Kidney (tissue), 13 donors: ENCODE measurements at regions not wholly inside any gene's neighbourhood (a gene's known extent, or its start where the extent isn't known, plus 50 kb on each side); places are given as distances from the start of the nearest gene placed in this dataset.

ENCODE experiments used
- DNase-seq, 5 donors: peaks; one replicate each; pipeline ENCODE4 v3.0.0-alpha.2; 2013 to 2020
- FAIRE-seq: peaks from 2 replicates; lab custom pipeline; 2012; peaks lifted over from hg19 to GRCh38; lab: Jason Lieb, UNC
- H3K27ac ChIP-seq, 2 donors: one replicate each; pipeline ENCODE4 v1.7.0; 2013; ENCODE audit warnings: low read depth in 2 of 2, low read length in 2 of 2, inconsistent platforms in 1 of 2
- H3K27me3 ChIP-seq: one replicate; pipeline ENCODE4 v1.7.1; 2013; ENCODE audit warnings: low read length, inconsistent platforms; ENCODE audit not compliant: control insufficient read depth, insufficient read depth
- H3K36me3 ChIP-seq, 3 donors: one replicate each; pipeline versions ENCODE4 v1.7.0 to v1.7.1; 2013; ENCODE audit warnings: low read length in 3 of 3, control low read depth in 1 of 3, inconsistent platforms in 1 of 3; ENCODE audit not compliant: insufficient read depth in 3 of 3, control insufficient read depth in 2 of 3
- H3K4me1 ChIP-seq, 3 donors: one replicate each; pipeline versions ENCODE4 v1.7.0 to v1.7.1; 2013; ENCODE audit warnings: low read length in 3 of 3, inconsistent platforms in 1 of 3, low read depth in 1 of 3; ENCODE audit not compliant: control insufficient read depth in 2 of 3, insufficient read depth in 2 of 3
- H3K4me3 ChIP-seq, 3 donors: one replicate each; pipeline versions ENCODE4 v1.7.0 to v1.8.1; 2013; ENCODE audit warnings: low read length in 3 of 3, control low read depth in 1 of 3, inconsistent platforms in 1 of 3
- H3K9ac ChIP-seq, 3 donors: one replicate each; pipeline versions ENCODE4 v1.7.0 to v1.7.1; 2013; ENCODE audit warnings: low read length in 3 of 3, control low read depth in 1 of 3, inconsistent platforms in 1 of 3
- H3K9me3 ChIP-seq, 3 donors: one replicate each; pipeline versions ENCODE4 v1.7.0 to v1.7.1; 2013; ENCODE audit warnings: low read length in 3 of 3, control low read depth in 1 of 3, inconsistent platforms in 1 of 3; ENCODE audit not compliant: control insufficient read depth in 2 of 3, insufficient read depth in 1 of 3
- intact Hi-C: fragments of 100-400 bp; cut with DNase I; formaldehyde crosslinking; loops from one replicate; pipeline ENCODE4 v1.11.1; 2022
- TF ChIP-seq, protein P1 (sequence below): IDR thresholded peaks from 3 replicates; pipeline ENCODE4 v1.5.1; 2012; ENCODE audit warnings: mild to moderate bottlenecking, moderate library complexity, borderline replicate concordance; ENCODE audit not compliant: insufficient read depth; ENCODE audit errors: extremely low read depth
- donor health status: control.
- donor health status: control.
- donor health status: control.
- donor health status: control.
- donor health status: control.
- donor health status: DM: yes; HTN: yes; CAD: no.
- donor health status: Normal renal cell carcinoma (clear cell type).

GRCh38 chr17:77318491-77319210 lies 177.9 kb downstream of the SEC14L1 start:
- no peaks in the 10 kb centered on the region for H3K36me3 ChIP-seq
- intact Hi-C loops = no loop called here
- no peaks in the 10 kb centered on the region for H3K9me3 ChIP-seq
- H3K27ac ChIP-seq = peak overlapping the region; percentile 71 to 82
- peak in 2 of 5 donors; percentile 45 to 77 for DNase-seq
- H3K4me3 ChIP-seq = no peak overlapping the region
- H3K4me1 ChIP-seq = peaks cover 0 to 43% (median 28%) of the 10 kb centered on the region in 3 donors
- no peak for FAIRE-seq
- H3K27me3 ChIP-seq = no peaks in the 10 kb centered on the region
- TF ChIP-seq, protein P1, sequence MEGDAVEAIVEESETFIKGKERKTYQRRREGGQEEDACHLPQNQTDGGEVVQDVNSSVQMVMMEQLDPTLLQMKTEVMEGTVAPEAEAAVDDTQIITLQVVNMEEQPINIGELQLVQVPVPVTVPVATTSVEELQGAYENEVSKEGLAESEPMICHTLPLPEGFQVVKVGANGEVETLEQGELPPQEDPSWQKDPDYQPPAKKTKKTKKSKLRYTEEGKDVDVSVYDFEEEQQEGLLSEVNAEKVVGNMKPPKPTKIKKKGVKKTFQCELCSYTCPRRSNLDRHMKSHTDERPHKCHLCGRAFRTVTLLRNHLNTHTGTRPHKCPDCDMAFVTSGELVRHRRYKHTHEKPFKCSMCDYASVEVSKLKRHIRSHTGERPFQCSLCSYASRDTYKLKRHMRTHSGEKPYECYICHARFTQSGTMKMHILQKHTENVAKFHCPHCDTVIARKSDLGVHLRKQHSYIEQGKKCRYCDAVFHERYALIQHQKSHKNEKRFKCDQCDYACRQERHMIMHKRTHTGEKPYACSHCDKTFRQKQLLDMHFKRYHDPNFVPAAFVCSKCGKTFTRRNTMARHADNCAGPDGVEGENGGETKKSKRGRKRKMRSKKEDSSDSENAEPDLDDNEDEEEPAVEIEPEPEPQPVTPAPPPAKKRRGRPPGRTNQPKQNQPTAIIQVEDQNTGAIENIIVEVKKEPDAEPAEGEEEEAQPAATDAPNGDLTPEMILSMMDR = no peak
- H3K9ac ChIP-seq = peak overlapping the region in 1 of 3 donors; percentile 14

DNA sequence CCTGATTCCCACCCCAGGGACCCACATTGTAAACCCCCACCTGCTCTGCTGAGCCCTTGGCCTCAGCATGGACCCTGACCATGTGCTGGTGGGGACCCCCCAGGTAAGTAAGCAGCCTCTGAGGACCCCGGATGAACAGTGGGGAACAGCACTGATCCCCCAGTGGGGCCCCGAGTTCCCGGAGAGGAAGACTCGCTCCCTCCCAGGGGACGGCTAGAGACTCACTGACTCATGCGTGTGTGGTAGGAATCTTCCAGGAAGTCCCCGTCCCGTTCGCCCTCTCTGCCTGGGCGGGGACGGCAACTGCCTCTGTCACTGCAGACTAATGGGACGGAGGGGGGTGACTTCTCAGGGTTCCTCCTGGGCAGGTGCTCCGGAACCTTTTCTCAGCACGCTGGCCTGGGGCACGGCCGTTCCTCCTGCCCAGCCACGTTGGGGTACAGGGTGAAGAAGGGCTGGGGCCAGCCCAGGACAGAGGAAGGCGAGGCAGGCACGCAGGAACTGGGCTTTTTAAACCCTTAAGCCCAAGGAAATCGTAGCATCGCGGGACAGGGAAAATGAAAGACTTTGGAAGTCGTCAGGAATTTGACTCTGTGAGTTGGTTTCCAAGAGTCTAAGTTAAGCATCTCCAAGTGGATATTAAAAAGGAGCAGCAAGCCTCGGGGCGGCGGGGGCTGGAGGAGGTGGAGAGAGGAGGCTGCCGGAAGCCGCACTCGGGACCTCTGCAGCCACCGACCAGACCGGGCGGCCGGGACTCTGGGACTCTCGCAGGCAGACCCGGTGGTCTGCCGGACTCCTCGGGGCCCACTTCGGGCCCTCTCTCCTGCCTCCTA lies 178.7 kb downstream of the SEC14L1 start:
- H3K9ac ChIP-seq = peak overlapping the region in 2 of 3 donors; percentile 25 to 30
- FAIRE-seq (no peak), DNase-seq (peak; percentile 43 to 96 (median 72))
- H3K27me3 ChIP-seq = no peaks in the 10 kb centered on the region
- TF ChIP-seq, protein P1 = no peak
- H3K4me1 ChIP-seq = peaks cover 2 to 47% (median 34%) of the 10 kb centered on the region in 3 donors
- peak overlapping the region; percentile 18 to 56 (median 38) for H3K4me3 ChIP-seq
- H3K9me3 ChIP-seq = no peaks in the 10 kb centered on the region
- intact Hi-C loops = no loop called here
- peak overlapping the region; percentile 71 to 82 for H3K27ac ChIP-seq
- H3K36me3 ChIP-seq = no peaks in the 10 kb centered on the region

DNA sequence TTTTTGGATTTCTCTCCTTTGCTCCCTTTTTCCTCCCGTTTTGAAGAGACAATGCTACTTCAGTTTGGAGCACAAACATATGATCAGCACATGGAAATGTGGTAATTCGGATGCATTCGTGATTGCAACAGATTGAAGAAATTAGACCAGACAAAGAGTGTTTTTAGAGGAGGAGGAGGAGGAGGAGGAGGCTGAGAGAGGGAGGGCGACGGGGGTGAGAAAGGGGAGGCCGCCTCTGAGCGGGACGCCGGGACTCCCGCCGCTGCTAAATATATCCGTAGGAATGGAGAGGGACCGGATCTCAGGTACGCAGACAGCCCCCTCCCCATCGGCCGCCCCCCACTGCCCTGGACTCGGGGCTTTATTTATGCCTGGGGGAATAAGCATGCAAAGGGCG lies 179.3 kb downstream of the SEC14L1 start:
- H3K36me3 ChIP-seq = no peaks in the 10 kb centered on the region
- H3K4me3 ChIP-seq = peak overlapping the region; percentile 18 to 56 (median 38)
- DNase-seq (peak in 2 of 5 donors; percentile 47 to 83), FAIRE-seq (no peak)
- TF ChIP-seq, protein P1 = no peak
- peak overlapping the region; percentile 71 to 82 for H3K27ac ChIP-seq
- no peaks in the 10 kb centered on the region for H3K27me3 ChIP-seq
- peak overlapping the region in 1 of 3 donors; percentile 30 for H3K9ac ChIP-seq
- no peaks in the 10 kb centered on the region for H3K9me3 ChIP-seq
- peaks cover 2 to 44% (median 35%) of the 10 kb centered on the region in 3 donors for H3K4me1 ChIP-seq
- intact Hi-C loops = no loop called here
